ENCODE measurements at regions not wholly inside any gene's neighbourhood (a gene's known extent, or its start where the extent isn't known, plus 50 kb on each side); places are given as distances from the start of the nearest gene placed in this dataset.

DNA sequence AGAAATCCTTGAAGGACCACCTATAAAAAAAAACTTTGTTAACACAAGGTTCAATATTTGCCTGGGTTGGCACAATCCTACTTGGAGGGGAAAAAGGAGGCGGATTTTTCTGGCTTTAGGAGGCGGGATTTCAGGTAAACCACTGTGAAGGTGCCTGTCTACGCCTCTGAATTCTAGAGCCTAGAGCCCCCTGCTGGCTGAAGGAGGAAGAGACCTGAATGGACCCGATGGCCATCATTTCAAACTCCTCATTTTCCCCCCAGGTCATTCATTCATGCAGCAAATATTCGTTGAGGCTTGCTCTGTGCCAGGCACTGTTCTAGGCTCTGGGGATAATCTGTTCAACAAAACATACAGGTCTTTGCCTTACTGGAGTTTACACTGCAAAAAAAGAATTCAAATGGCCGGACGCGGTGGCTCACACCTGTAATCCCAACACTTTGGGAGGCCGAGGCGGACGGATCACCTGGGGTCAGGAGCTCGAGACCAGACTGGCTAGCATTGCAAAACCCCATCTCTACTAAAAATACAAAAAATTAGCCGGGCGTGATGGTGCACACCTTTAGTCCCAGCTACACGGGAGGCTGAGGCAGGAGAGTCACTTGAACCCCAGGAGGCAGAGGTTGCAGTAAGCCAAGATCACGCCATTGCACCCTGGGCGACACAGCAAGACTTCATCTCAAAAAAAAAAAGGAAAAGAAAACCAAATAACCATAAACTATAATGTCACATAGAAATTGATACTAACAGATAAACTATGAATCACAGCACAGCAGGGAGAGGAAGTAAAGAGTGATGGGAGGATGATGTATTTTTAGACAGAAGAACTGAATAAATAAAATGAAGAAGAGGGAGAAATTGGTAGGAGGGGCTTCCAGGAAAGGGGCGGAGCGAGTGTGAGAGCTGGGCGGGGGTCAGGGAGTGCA is 90.1 kb upstream of the NFE2L3 start:
- H3K36me3 ChIP-seq (ENCODE audit: insufficient read depth), result no peaks in the 10 kb centered on the region
- no peak overlapping the region for H3K27ac ChIP-seq (ENCODE audit: low read depth)
- no peaks in the 10 kb centered on the region for H3K4me1 ChIP-seq (ENCODE audit: insufficient read depth)
- 67% methylated on average over 20 of the region's 20 CpGs for WGBS
- DNase-seq (ENCODE audit: extremely low spot score), result peak; percentile 41
- H3K4me3 ChIP-seq (ENCODE audit: low read depth, low read length), result no peak overlapping the region

- WGBS, result 74% methylated on average over 5 of the region's 5 CpGs
- H3K4me1 ChIP-seq (ENCODE audit: insufficient read depth), result no peaks in the 10 kb centered on the region
Observed at GRCh38 chr7:26065652-26066051, 86.3 kb upstream of the NFE2L3 start.

GRCh38 chr7:26066736-26067135 is 85.3 kb upstream of the NFE2L3 start:
- no peaks in the 10 kb centered on the region for H3K36me3 ChIP-seq (ENCODE audit: insufficient read depth)
- H3K4me1 ChIP-seq (ENCODE audit: insufficient read depth), result no peaks in the 10 kb centered on the region
- DNase-seq (ENCODE audit: extremely low spot score), result no peak
- no peak overlapping the region for H3K4me3 ChIP-seq (ENCODE audit: low read depth, low read length)
- H3K27ac ChIP-seq (ENCODE audit: low read depth), result no peak overlapping the region
- 93% methylated on average over 1 of the region's 1 CpG for WGBS

More at GRCh38 chr7:26065652-26066051, 86.3 kb upstream of the NFE2L3 start:
- Histone ChIP-seq H3K27ac (ENCODE audit: low read depth) (no peak overlapping the region), H3K4me3 (ENCODE audit: low read depth, low read length) (no peak overlapping the region), H3K36me3 (ENCODE audit: insufficient read depth) (no peaks in the 10 kb centered on the region)
- DNase-seq (ENCODE audit: extremely low spot score), result no peak

- Histone ChIP-seq H3K36me3 (ENCODE audit: insufficient read depth) (no peaks in the 10 kb centered on the region), H3K4me1 (ENCODE audit: insufficient read depth) (no peaks in the 10 kb centered on the region), H3K27ac (ENCODE audit: low read depth) (no peak overlapping the region), H3K4me3 (ENCODE audit: low read depth, low read length) (no peak overlapping the region)
- no peak for DNase-seq (ENCODE audit: extremely low spot score)
- 87% methylated on average over 2 of the region's 2 CpGs for WGBS
Observed at GRCh38 chr7:26070290-26070689, 81.7 kb upstream of the NFE2L3 start.

DNA sequence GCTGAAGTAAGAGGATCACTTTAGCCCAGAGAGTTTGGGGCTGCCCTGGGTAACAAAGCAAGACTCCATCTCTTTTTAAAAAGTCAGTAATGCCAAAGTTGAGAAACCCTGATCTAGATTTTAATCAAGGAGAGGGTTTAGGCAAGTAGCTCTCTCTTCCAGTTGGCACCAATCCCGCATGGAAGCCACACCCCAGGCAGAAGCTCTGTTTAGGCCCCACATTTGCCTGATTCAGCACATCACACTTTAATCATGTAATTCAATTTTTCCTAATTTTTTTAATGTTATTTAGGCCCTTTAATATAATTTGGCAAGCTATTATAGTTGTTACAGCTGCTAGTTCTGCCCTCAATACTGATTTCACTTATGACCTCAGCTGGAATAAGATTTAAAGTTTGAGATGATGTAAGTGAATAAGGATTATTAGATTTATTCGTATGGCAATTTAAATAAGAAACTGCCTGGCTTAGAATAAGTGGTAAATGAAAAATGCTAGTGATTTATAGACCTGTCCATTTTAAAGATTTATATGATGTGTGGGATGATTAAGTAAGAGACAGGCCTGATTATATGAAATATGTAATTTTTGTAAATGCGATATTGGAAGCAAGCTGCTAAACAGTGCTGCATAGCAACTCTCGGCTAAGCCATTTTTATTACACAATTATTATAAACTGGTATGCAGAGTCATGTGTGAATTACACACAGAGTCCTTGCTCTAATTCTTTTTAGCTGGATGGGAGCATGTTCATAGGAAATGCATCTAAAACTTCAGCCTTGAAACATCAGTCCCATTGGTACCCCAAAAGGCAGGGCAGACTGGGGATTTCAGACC is 80.2 kb upstream of the NFE2L3 start:
- Histone ChIP-seq H3K36me3 (ENCODE audit: insufficient read depth) (no peaks in the 10 kb centered on the region), H3K4me3 (ENCODE audit: low read depth, low read length) (no peak overlapping the region), H3K4me1 (ENCODE audit: insufficient read depth) (no peaks in the 10 kb centered on the region), H3K27ac (ENCODE audit: low read depth) (no peak overlapping the region)
- DNase-seq (ENCODE audit: extremely low spot score), result peak; percentile 36
- 72% methylated on average over 4 of the region's 4 CpGs for WGBS

DNA sequence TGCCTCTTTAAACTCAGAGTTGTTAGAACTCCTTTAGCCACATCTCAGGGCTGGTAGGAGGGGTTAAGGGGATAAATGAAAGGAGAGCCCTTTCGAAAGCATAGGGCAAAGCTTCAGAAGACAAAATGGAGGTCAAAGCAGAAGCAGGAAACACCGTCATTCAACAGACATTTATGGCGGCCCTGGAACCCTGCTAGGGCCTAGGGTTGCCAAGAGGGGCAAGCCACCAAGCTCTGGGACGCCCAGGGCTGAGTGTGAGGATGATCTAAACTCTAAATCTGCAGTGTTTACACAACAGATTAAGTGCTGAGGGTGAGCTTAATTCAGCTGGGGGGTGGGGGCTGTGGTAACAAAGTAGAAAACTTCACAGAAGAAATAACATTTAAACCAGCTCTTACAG is 79.0 kb upstream of the NFE2L3 start:
- no peak overlapping the region for H3K4me3 ChIP-seq (ENCODE audit: low read depth, low read length)
- no peak for DNase-seq (ENCODE audit: extremely low spot score)
- no peaks in the 10 kb centered on the region for H3K4me1 ChIP-seq (ENCODE audit: insufficient read depth)
- no peak overlapping the region for H3K27ac ChIP-seq (ENCODE audit: low read depth)
- no peaks in the 10 kb centered on the region for H3K36me3 ChIP-seq (ENCODE audit: insufficient read depth)
- WGBS, result 67% methylated on average over 4 of the region's 4 CpGs

DNA sequence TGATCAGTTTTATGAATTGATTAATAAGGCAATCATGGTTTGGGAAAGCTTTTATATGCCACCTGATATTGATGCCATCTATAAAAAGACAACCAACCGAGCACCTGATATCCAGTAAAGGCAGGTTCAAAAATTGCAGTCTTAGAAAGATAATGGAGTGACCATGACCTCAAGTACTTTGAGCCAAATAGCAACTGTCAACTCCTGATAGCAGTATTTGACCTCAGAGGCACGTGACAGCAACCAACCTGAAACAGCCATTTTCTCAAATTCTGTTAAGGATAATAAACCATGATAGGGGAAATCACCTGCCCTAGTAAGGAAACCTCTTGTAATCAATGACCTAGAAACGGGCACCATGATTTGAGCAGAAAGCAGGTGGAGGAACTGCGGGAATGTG is 77.1 kb upstream of the NFE2L3 start:
- no peak for DNase-seq (ENCODE audit: extremely low spot score)
- WGBS, result 78% methylated on average over 4 of the region's 4 CpGs
- H3K27ac ChIP-seq (ENCODE audit: low read depth), result no peak overlapping the region
- no peak overlapping the region for H3K4me3 ChIP-seq (ENCODE audit: low read depth, low read length)
- H3K4me1 ChIP-seq (ENCODE audit: insufficient read depth), result no peaks in the 10 kb centered on the region
- no peaks in the 10 kb centered on the region for H3K36me3 ChIP-seq (ENCODE audit: insufficient read depth)

- 84% methylated on average over 6 of the region's 6 CpGs for WGBS
- no peaks in the 10 kb centered on the region for H3K36me3 ChIP-seq (ENCODE audit: insufficient read depth)
- H3K4me3 ChIP-seq (ENCODE audit: low read depth, low read length), result no peak overlapping the region
- no peak for DNase-seq (ENCODE audit: extremely low spot score)
- no peaks in the 10 kb centered on the region for H3K4me1 ChIP-seq (ENCODE audit: insufficient read depth)
- H3K27ac ChIP-seq (ENCODE audit: low read depth), result no peak overlapping the region
Observed at GRCh38 chr7:26076691-26077090, 75.3 kb upstream of the NFE2L3 start.

- Histone ChIP-seq H3K36me3 (ENCODE audit: insufficient read depth) (no peaks in the 10 kb centered on the region), H3K27ac (ENCODE audit: low read depth) (no peak overlapping the region), H3K4me3 (ENCODE audit: low read depth, low read length) (no peak overlapping the region), H3K4me1 (ENCODE audit: insufficient read depth) (no peaks in the 10 kb centered on the region)
- 9% methylated on average over 19 of the region's 19 CpGs for WGBS
- DNase-seq (ENCODE audit: extremely low spot score), result peak; percentile 51
Observed at GRCh38 chr7:26078437-26079336, 73.3 kb upstream of the NFE2L3 start.

GRCh38 chr7:26081638-26082037 is 70.4 kb upstream of the NFE2L3 start:
- no peak overlapping the region for H3K4me3 ChIP-seq (ENCODE audit: low read depth, low read length)
- no peaks in the 10 kb centered on the region for H3K36me3 ChIP-seq (ENCODE audit: insufficient read depth)
- 52% methylated on average over 2 of the region's 2 CpGs for WGBS
- no peaks in the 10 kb centered on the region for H3K4me1 ChIP-seq (ENCODE audit: insufficient read depth)
- DNase-seq (ENCODE audit: extremely low spot score), result no peak
- H3K27ac ChIP-seq (ENCODE audit: low read depth), result no peak overlapping the region

GRCh38 chr7:26083113-26083512 is 68.9 kb upstream of the NFE2L3 start:
- no peak for DNase-seq (ENCODE audit: extremely low spot score)
- Histone ChIP-seq H3K27ac (ENCODE audit: low read depth) (no peak overlapping the region), H3K4me3 (ENCODE audit: low read depth, low read length) (no peak overlapping the region), H3K36me3 (ENCODE audit: insufficient read depth) (no peaks in the 10 kb centered on the region), H3K4me1 (ENCODE audit: insufficient read depth) (no peaks in the 10 kb centered on the region)
- 50% methylated on average over 2 of the region's 2 CpGs for WGBS

DNA sequence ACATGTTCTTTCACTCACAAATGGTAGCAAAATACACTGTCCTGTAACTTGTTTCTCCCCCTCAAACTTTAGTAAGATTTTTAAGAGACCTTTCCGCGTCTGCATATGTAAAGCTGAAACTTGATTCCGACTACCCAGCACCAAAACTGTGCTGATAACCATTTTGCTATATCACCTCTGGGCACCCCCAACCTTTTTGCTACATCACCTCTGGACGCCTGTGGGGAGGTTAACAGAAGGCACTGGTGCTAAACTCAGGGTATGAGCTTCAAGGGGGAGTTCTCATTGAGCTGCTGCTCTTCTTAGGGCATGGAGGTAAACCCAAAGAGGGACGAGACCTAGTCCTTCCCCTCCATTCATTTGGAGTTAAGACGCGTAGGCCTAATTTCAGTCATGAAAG is 67.6 kb upstream of the NFE2L3 start:
- H3K36me3 ChIP-seq (ENCODE audit: insufficient read depth), result no peaks in the 10 kb centered on the region
- H3K4me3 ChIP-seq (ENCODE audit: low read depth, low read length), result no peak overlapping the region
- WGBS, result 88% methylated on average over 7 of the region's 7 CpGs

GRCh38 chr7:26085771-26086170 is 66.2 kb upstream of the NFE2L3 start:
- H3K4me3 ChIP-seq (ENCODE audit: low read depth, low read length), result no peak overlapping the region
- no peak for DNase-seq (ENCODE audit: extremely low spot score)
- H3K36me3 ChIP-seq (ENCODE audit: insufficient read depth), result no peaks in the 10 kb centered on the region
- H3K27ac ChIP-seq (ENCODE audit: low read depth), result no peak overlapping the region
- no peaks in the 10 kb centered on the region for H3K4me1 ChIP-seq (ENCODE audit: insufficient read depth)
- WGBS, result 87% methylated on average over 7 of the region's 7 CpGs

More for the DNA sequence above, 67.6 kb upstream of the NFE2L3 start:
- H3K27ac ChIP-seq (ENCODE audit: low read depth), result no peak overlapping the region
- DNase-seq (ENCODE audit: extremely low spot score), result no peak
- H3K4me1 ChIP-seq (ENCODE audit: insufficient read depth), result no peaks in the 10 kb centered on the region

Data from urinary bladder (tissue), 3 donors.